Eye (tissue), 1 donor: ENCODE measurements at regions not wholly inside any gene's neighbourhood (a gene's known extent, or its start where the extent isn't known, plus 50 kb on each side); places are given as distances from the start of the nearest gene placed in this dataset.

Experiments
- DNase-seq: peaks from one replicate; pipeline ENCODE4 v3.0.0-alpha.2; 2015

- DNase-seq = no peak
These were observed 64.5 kb downstream of the TUSC1 start for GRCh38 chr9:25613709-25614108.

GRCh38 chr9:25603106-25603505, 75.1 kb downstream of the TUSC1 start:
- no peak for DNase-seq

GRCh38 chr9:25602400-25603044, 75.7 kb downstream of the TUSC1 start:
- no peak for DNase-seq

GRCh38 chr9:25600501-25600900, 77.7 kb downstream of the TUSC1 start:
- no peak for DNase-seq

DNA sequence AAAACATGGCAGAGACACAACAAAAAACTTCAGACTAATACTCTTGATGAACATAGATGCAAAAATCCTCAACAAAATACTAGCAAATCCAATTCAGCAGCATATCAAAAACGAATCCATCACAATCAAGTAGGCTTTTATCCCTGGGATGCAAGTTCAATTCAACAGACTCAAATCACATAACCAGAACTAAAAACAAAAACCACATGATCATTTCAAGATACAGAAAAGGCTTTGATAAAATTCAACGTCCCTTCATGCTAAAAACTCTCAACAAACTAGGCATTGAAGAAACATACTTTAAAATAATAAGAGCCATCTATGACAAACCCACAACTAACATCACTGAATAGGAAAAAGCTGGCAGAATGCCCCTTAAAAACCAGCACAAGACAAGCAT, 93.6 kb downstream of the TUSC1 start:
- DNase-seq = no peak

DNA sequence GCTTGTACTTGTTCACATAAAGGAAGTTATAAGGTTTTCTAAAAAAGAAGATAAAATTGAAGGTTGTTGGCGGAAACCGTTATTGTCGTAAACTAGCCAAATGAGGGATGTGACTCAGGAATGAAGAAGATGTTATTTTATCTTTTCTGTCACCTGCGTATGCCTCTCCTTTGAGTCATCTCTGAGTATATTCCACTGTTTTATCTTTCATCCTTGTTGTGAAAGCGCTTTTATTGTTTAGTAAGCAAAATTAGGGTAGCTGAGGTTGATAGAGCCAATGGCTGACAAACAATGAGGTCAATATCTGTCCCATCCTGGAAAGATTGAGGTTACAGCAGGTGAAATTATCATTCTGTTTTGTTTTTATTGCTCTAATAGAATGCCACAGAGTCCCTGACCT, 105.0 kb downstream of the TUSC1 start:
- no peak for DNase-seq

GRCh38 chr9:25571491-25571890, 106.8 kb downstream of the TUSC1 start:
- DNase-seq = no peak

GRCh38 chr9:25570802-25571201, 107.4 kb downstream of the TUSC1 start:
- DNase-seq = no peak

GRCh38 chr9:25562101-25562500, 116.1 kb downstream of the TUSC1 start:
- no peak for DNase-seq

DNA sequence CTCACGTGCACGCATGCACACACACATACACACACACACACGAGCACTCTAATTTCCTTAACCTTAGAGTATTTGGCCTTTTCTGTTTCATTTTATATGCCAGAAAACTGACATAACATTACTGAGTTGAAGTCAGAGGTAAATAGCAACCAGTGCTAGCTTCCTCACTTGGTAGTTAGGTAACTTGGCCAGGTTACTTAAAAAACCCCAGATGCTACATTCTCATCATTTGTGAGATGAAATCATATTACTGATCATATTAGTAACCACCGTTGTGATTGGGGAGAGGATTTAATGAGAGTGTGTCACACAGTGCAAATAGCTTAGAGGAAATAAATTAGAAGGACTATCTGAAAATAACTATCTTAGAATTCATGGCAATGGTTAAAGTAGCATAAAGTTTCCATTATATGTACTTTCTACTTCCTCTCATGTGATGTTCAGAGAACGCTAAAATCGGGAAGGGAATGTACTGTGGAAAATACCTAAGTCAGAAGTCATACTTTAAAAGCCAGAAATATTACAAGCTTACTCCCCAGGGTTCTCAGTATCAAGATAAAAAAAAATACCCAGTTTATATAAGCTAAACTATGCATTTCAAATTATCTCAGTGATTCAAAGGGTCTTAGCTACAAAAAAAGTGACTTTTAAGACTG, 120.5 kb downstream of the TUSC1 start:
- no peak for DNase-seq

DNA sequence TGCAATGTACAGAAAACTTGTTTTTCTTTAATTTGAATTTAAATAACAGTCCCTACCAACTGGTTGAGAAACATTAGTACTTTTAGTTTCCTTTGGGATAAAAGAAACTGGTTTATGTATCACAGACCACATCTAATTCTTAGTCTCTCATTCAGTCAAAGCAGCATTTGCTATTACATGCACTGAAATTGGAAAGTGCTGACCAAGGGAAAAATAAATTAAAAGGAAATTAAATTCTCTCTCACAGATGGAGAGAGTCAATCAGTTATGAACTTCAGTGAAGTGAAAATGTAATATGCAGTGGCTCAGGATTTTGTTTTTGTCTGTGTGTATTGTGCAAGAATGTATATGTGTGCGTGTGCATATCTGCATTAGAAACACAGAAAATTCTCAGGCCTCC, 121.7 kb downstream of the TUSC1 start:
- DNase-seq = no peak

DNA sequence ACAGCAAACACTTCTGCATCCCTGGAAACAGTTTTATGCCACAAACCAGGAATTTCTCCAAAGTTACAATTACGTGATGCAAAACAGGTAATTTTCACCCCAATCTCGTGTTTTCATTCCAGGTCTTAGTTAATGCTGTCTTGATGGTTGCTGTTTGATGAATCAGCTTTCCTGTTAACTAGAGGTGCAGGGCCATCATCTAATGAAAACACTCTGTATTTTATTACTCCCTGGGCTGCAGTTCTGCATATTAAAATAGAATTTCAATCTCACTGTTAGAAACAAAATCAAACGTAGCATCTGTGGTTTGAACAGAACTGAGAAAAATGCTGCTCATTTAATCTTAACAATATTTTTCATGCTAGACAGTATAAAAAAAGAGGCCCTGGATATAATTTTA, 129.4 kb downstream of the TUSC1 start:
- no peak for DNase-seq

GRCh38 chr9:25543806-25544205, 134.4 kb downstream of the TUSC1 start:
- no peak for DNase-seq

DNA sequence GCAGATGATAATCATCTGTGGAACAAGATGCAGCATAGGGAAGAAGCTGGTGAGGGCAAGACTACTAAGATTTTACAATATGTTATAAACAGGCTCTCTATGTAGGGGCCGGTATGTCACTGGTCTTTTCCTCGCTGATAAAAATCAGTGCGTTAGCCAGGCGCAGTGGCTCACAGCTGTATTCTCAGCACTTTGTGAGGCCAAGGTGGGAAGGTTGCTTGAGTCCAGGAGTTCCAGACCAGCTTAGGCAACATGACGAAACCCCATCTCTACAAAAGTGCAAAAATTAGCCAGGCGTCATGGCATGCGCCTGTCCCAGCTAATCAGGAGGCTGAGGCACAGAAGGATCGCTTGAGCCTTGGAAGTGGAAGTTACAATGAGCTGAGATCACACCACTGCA, 135.9 kb downstream of the TUSC1 start:
- no peak for DNase-seq

DNA sequence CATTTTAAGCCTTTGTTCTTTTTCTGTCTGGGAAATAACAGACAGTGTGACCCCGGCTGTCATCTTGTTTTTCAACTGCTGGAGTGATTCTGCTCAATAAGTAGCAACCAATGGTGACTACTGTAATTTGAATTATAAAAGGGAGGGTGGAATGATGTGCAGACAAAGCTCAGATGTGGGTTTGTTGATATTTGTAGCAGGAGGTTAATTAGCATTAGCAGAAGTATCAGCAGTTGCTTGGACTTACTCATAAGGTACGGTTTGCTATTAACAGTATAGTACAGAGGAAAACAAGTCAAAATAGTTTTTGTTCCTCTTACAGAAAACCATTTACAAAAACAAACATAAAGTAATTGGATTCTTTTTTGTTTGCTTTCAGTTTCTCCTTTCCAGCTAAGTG, 140.4 kb downstream of the TUSC1 start:
- DNase-seq = no peak

DNA sequence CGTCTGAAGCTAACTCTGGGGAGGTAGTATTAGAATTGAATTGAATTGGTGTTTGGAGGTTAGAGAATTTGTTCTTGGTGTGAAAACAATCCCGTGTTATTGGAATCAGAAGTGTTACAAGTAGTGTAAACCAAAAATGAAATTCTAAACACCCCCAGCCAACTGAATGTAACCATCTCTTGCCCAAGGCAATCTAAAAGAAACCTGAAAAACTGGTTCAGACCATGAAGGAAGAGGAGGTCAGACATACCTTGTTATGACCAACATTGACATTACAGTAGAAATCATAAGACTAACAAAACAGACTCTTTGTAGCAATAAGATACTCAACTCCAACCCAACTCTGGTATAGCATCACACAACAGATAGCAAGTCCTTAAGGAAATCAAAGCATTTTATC, 159.0 kb downstream of the TUSC1 start:
- DNase-seq = no peak

GRCh38 chr9:25517701-25518100, 160.5 kb downstream of the TUSC1 start:
- DNase-seq = no peak

GRCh38 chr9:25513509-25514033, 164.7 kb downstream of the TUSC1 start:
- DNase-seq = no peak

DNA sequence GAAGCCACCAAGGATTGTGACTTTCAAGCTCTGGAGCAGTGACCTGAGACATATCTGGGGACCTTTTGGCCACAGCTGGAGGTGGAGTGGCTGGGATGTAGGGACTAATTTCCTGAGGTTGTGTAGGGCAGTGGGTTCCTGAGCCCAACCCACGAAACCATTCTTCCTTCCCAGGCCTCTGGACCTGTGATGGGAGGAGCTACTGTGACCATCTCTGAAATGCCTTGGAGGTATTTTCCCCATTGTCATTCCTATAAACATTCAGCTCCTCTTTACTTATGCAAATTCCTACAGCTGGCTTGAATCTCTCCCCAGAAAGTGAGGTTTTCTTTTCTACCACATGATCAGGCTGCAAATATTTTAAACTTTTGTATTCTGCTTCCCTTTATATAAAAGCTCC, 172.6 kb downstream of the TUSC1 start:
- DNase-seq = no peak

- no peak for DNase-seq
These were observed 196.9 kb downstream of the TUSC1 start for GRCh38 chr9:25481372-25481771.

DNA sequence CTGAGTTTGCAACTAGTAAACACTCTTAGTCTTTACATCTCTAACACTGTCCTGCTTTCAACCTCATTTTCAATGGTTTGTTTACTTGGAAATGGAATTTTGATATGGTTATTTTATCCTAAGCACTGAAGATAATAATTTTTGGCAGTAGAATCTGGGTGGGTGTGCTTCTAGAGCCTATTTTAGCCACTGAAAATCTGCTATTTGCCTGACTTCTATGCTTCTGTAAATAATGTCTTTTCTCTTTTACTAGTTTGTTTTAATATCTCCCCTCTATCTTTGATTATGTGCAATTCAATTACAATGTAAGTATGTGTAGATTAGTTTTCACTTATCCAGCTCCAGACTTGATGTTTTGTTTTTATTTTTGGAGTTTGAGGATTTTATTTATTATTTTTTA, 197.5 kb downstream of the TUSC1 start:
- DNase-seq = no peak

DNA sequence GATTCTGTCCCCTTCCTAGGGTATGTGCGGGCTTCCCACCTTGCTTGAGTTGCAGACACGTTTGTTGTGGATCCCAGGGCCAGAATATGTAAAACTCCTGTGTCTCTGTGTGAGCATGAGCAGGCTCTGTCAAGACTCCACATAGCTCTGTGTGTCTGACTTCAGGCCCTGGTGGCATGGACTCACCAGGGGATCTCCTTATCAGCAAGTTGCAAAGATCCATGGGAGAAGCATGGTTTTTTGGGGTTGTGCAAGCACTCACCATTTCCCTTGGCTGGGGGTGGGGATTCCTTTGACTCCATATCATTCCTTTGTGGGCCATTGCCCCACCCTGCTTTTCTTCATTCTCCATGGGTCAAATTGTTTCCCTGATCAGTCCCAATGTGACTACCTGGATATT, 205.6 kb downstream of the TUSC1 start:
- DNase-seq = no peak

- no peak for DNase-seq
These were observed 206.1 kb downstream of the TUSC1 start for GRCh38 chr9:25472085-25472607.

DNA sequence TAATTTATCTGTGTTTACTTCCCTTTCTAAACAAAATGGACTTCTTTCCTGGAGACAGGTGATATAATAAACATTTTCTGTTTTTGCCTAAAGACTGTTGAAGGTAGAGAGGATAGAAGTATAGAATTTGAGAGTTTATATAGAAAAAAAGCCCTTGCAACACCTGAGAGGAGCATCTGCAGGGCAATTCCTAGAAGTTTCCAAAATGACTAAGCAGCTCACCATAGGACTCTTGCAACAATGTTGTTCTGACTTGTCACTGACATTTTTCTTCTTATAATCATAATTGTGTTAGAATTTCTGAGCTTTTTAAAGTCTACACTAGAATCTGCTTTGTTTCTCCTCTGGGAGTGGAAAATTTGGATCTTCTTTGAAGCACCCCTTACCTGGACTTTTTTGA, 216.8 kb downstream of the TUSC1 start:
- no peak for DNase-seq

GRCh38 chr9:25453875-25454274, 224.4 kb downstream of the TUSC1 start:
- DNase-seq = peak; percentile 63
